ENCODE measurements at regions not wholly inside any gene's neighbourhood (a gene's known extent, or its start where the extent isn't known, plus 50 kb on each side); places are given as distances from the start of the nearest gene placed in this dataset.

- TF ChIP-seq CTCF (IDR thresholded peaks at IDR 0.05) (no peak), POLR2A (IDR thresholded peaks at IDR 0.05) (no peak)
Measured at GRCh38 chr6:25008707-25009392, 73.1 kb upstream of the RIPOR2 start.

Measured in lower leg skin (tissue), 3 donors.